Gastrocnemius medialis (tissue), 4 donors: ENCODE measurements at regions not wholly inside any gene's neighbourhood (a gene's known extent, or its start where the extent isn't known, plus 50 kb on each side); places are given as distances from the start of the nearest gene placed in this dataset.
A peak's percentile ranks its signal among the peaks of the same experiment; 100 is the strongest.

Source experiments
- ATAC-seq, 2 donors: fragments of 150-250 bp; one replicate each; pipeline ENCODE4 v1.9.1; 2016
- DNase-seq, 2 donors: peaks; one replicate each; pipeline ENCODE4 v3.0.0-alpha.2; 2019
- H3K27ac ChIP-seq, 4 donors: fragments of 200-600 bp; sonication (generic); 1 replicate in 1 of 4; 2 replicates in 3 of 4; pipeline ENCODE4 v1.5.1; 2016 to 2018; ENCODE audit warnings: mild to moderate bottlenecking in 2 of 4, moderate library complexity in 1 of 4
- H3K27me3 ChIP-seq, 3 donors: fragments of 200-600 bp; sonication (generic) in 2 of 3; 1 replicate in 1 of 3; 2 replicates in 2 of 3; pipeline versions ENCODE4 v1.5.1 to v1.6.0; 2016 to 2019; ENCODE audit warnings: mild to moderate bottlenecking in 1 of 3, moderate library complexity in 1 of 3
- H3K36me3 ChIP-seq, 2 donors: fragments of 200-600 bp; sonication (generic) in 1 of 2; one replicate each; pipeline ENCODE4 v1.5.1; 2017 to 2018
- H3K4me1 ChIP-seq, 2 donors: fragments of 200-600 bp; sonication (generic) in 1 of 2; one replicate each; pipeline ENCODE4 v1.5.1; 2016 to 2017; ENCODE audit warnings: mild to moderate bottlenecking in 2 of 2
- H3K4me3 ChIP-seq, 4 donors: fragments of 200-600 bp; sonication (generic) in 3 of 4; 1 replicate in 1 of 4; 2 replicates in 3 of 4; pipeline ENCODE4 v1.5.1; 2016 to 2019; ENCODE audit warnings: mild to moderate bottlenecking in 2 of 4
- H3K9me3 ChIP-seq, 3 donors: fragments of 200-600 bp; sonication (generic) in 2 of 3; 1 replicate in 1 of 3; 2 replicates in 2 of 3; pipeline ENCODE4 v1.5.1; 2016 to 2019
- POLR2A ChIP-seq, 2 donors: fragments of 450-650 bp; IDR thresholded peaks; one replicate each; pipeline ENCODE4 v1.6.1; 2017; ENCODE audit warnings: antibody characterized with exemption in 2 of 2, mild to moderate bottlenecking in 2 of 2, moderate library complexity in 2 of 2
- in situ Hi-C, 4 donors: fragments of 200-750 bp; cut with MboI; loops; one replicate each; pipeline versions ENCODE4 v1.15.0 to v1.8.0; 2017; ENCODE audit warnings: low sequenced_read_pairs in 4 of 4
- intact Hi-C: fragments of 100-400 bp; cut with DNase I; formaldehyde crosslinking; loops from one replicate; pipeline ENCODE4 v1.15.1; 2023; ENCODE audit warnings: low total_unique reads
- TF ChIP-seq, protein P1 (sequence below), 5 experiments: fragments of 450-650 bp in 3 of 5; fragments of 200-600 bp in 2 of 5; sonication (generic) in 2 of 5; IDR thresholded peaks in 4 of 5; conservative IDR thresholded peaks in 1 of 5; 1 replicate in 4 of 5; 2 replicates in 1 of 5; pipeline ENCODE4 v1.5.1; 2016 to 2019; ENCODE audit warnings: antibody characterized with exemption in 5 of 5, mild to moderate bottlenecking in 3 of 5, moderate library complexity in 3 of 5

DNA sequence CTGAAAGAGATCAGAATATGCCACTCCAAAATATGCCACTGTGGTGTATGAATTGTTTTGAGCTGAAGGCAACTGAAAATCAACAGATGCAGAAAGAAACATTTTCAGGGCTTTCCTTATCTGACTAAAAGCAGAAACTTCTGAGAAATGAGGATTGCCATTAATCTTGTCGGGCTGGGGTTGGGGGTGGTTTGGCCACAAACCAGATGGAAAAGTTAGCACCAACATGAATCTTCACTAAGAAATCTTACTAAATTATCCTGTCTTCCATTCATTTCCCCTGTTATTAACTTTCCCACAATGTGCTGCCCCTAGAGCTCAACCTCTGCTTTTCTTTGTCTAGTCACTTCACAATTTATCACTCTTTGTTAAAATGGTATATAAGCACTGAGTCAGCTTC is 229.9 kb upstream of the GADL1 start:
- H3K27me3 ChIP-seq = no peaks in the 10 kb centered on the region
- no peaks in the 10 kb centered on the region for H3K9me3 ChIP-seq
- TF ChIP-seq POLR2A (IDR thresholded peaks at IDR 0.05) = no peak
- TF ChIP-seq, protein P1, sequence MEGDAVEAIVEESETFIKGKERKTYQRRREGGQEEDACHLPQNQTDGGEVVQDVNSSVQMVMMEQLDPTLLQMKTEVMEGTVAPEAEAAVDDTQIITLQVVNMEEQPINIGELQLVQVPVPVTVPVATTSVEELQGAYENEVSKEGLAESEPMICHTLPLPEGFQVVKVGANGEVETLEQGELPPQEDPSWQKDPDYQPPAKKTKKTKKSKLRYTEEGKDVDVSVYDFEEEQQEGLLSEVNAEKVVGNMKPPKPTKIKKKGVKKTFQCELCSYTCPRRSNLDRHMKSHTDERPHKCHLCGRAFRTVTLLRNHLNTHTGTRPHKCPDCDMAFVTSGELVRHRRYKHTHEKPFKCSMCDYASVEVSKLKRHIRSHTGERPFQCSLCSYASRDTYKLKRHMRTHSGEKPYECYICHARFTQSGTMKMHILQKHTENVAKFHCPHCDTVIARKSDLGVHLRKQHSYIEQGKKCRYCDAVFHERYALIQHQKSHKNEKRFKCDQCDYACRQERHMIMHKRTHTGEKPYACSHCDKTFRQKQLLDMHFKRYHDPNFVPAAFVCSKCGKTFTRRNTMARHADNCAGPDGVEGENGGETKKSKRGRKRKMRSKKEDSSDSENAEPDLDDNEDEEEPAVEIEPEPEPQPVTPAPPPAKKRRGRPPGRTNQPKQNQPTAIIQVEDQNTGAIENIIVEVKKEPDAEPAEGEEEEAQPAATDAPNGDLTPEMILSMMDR (IDR thresholded peaks at IDR 0.05 in 4 of 5, conservative IDR thresholded peaks at IDR 0.05 in 1 of 5) = no peak
- DNase-seq (no peak), ATAC-seq (no peak)
- H3K27ac ChIP-seq = no peak overlapping the region
- no peaks in the 10 kb centered on the region for H3K4me1 ChIP-seq
- in situ Hi-C loops = loop anchor here in 1 of 4 donors (10.0 kb wide), 1 partner anchor 190 kb away; no protein-coding TSS in a partner anchor
- intact Hi-C loops = no loop called here
- no peak overlapping the region for H3K4me3 ChIP-seq
- H3K36me3 ChIP-seq = no peaks in the 10 kb centered on the region

GRCh38 chr3:31125413-31126020 is 231.1 kb upstream of the GADL1 start:
- in situ Hi-C loops = loop anchor here in 1 of 4 donors (10.0 kb wide), 1 partner anchor 191 kb away; no protein-coding TSS in a partner anchor
- H3K27ac ChIP-seq = no peak overlapping the region
- H3K9me3 ChIP-seq = no peaks in the 10 kb centered on the region
- intact Hi-C loops = no loop called here
- ATAC-seq (no peak), DNase-seq (no peak)
- no peaks in the 10 kb centered on the region for H3K4me1 ChIP-seq
- no peak overlapping the region for H3K4me3 ChIP-seq
- TF ChIP-seq POLR2A (IDR thresholded peaks at IDR 0.05) = no peak
- TF ChIP-seq, protein P1 (IDR thresholded peaks at IDR 0.05 in 4 of 5, conservative IDR thresholded peaks at IDR 0.05 in 1 of 5) = no peak
- H3K27me3 ChIP-seq = no peaks in the 10 kb centered on the region
- no peaks in the 10 kb centered on the region for H3K36me3 ChIP-seq

DNA sequence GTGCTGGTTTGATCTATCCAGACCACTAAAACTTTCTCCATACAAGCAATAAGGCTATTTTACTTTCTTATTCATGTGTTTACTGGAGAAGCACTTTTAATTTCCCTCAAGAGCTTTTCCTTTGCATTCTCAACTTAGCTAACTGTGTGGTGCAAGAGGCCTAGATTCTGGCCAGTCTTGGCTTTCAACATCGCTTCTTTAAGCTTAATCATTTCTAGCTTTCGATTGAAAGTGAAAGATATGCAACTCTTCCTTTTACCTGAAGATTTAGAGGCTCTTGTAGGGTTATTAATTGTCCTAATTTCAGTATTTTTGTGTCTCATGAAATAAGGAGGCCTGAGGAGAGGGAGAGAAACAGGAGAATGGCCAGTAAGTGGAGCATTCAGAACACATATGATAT is 234.8 kb upstream of the GADL1 start:
- no peaks in the 10 kb centered on the region for H3K27me3 ChIP-seq
- no peaks in the 10 kb centered on the region for H3K36me3 ChIP-seq
- in situ Hi-C loops (loop anchor here in 1 of 4 donors (10.0 kb wide), 1 partner anchor 194 kb away; no protein-coding TSS in a partner anchor), intact Hi-C loops (no loop called here)
- TF ChIP-seq, protein P1 (IDR thresholded peaks at IDR 0.05 in 4 of 5, conservative IDR thresholded peaks at IDR 0.05 in 1 of 5) = no peak
- TF ChIP-seq POLR2A (IDR thresholded peaks at IDR 0.05) = no peak
- no peaks in the 10 kb centered on the region for H3K4me1 ChIP-seq
- no peak for ATAC-seq
- no peak for DNase-seq
- no peak overlapping the region for H3K4me3 ChIP-seq
- H3K9me3 ChIP-seq = no peaks in the 10 kb centered on the region
- no peak overlapping the region for H3K27ac ChIP-seq

DNA sequence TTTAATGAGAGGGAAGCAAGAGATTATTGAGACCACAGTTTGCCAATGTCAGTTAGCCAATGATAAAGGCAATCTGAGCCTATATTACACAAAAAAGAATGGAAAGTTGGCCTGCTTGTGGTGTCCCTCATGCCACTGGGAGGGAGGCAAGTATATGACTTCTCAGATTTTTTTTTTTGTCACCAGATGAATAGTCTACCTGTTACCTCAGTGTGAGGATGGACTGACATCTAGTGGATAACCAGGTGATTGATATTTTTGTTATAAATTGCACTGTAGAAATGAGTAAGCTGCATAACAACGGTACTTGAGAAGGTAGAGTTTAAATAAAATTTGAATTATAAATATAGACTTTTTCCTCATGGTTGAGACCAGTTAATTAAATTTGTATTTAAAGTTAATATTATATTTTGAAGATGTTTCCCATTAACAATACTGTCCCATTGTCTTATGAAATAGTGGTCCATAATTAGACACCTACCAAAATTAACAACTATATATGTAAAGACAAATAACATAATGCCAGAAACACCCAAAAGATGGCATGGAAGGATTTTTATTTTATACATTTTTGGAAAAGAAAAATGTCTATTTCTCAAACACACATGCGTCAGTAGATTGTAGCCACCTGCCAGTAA is 237.8 kb upstream of the GADL1 start:
- DNase-seq = no peak
- Histone ChIP-seq H3K36me3 (no peaks in the 10 kb centered on the region), H3K4me1 (no peaks in the 10 kb centered on the region), H3K4me3 (no peak overlapping the region), H3K9me3 (no peaks in the 10 kb centered on the region), H3K27ac (no peak overlapping the region), H3K27me3 (no peaks in the 10 kb centered on the region)
- intact Hi-C loops = loop anchor here (1.0 to 10.0 kb wide), 2 partner anchors 364 to 1087 kb away; no protein-coding TSS in a partner anchor
- ATAC-seq = peak; percentile 74 to 87
- in situ Hi-C loops = loop anchor here (5.0 kb wide), 2 partner anchors 350 to 365 kb away; no protein-coding TSS in a partner anchor
- TF ChIP-seq POLR2A (IDR thresholded peaks at IDR 0.05) = no peak
- TF ChIP-seq, protein P1 (IDR thresholded peaks at IDR 0.05 in 4 of 5, conservative IDR thresholded peaks at IDR 0.05 in 1 of 5) = peak; percentile 41 to 77 (median 72)
